ENCODE measurements at regions not wholly inside any gene's neighbourhood (a gene's known extent, or its start where the extent isn't known, plus 50 kb on each side); places are given as distances from the start of the nearest gene placed in this dataset.

GRCh38 chr10:111146025-111146640, 69.3 kb downstream of the ADRA2A start:
- no peak for TF ChIP-seq CTCF (conservative IDR thresholded peaks at IDR 0.05; ENCODE audit: low read depth, low read length)
- no peak for TF ChIP-seq MXI1 (IDR thresholded peaks at IDR 0.05; ENCODE audit: borderline replicate concordance, low read depth, low read length)
- no peak for TF ChIP-seq POLR2A (IDR thresholded peaks at IDR 0.05; ENCODE audit: low read depth, low read length)
- no peak for TF ChIP-seq ELK1 (IDR thresholded peaks at IDR 0.05; ENCODE audit: borderline replicate concordance, low read depth, low read length)
